SH-SY5Y (cell line): ENCODE measurements at regions not wholly inside any gene's neighbourhood (a gene's known extent, or its start where the extent isn't known, plus 50 kb on each side); places are given as distances from the start of the nearest gene placed in this dataset.

Experiments
- GATA2 ChIP-seq: IDR thresholded peaks from 2 replicates; pipeline ENCODE4 v1.6.1; 2011; ENCODE audit warnings: mild to moderate bottlenecking, low read depth, low read length
- GATA3 ChIP-seq: IDR thresholded peaks from 2 replicates; pipeline ENCODE4 v1.6.1; 2011; ENCODE audit warnings: low read depth, mild to moderate bottlenecking, low read length, moderate library complexity

GRCh38 chr4:96841801-96842200 is 1001.9 kb downstream of the PDHA2 start:
- no peak for TF ChIP-seq GATA3
- TF ChIP-seq GATA2: no peak

- TF ChIP-seq GATA3 (no peak), GATA2 (no peak)
Measured at GRCh38 chr4:96844858-96845490, 1005.1 kb downstream of the PDHA2 start.

- TF ChIP-seq GATA2: no peak
- no peak for TF ChIP-seq GATA3
Measured at GRCh38 chr4:96845819-96846218, 1005.9 kb downstream of the PDHA2 start.

GRCh38 chr4:96874657-96875056 is 1034.8 kb downstream of the PDHA2 start:
- no peak for TF ChIP-seq GATA2

GRCh38 chr4:96879527-96879926 is 1039.6 kb downstream of the PDHA2 start:
- TF ChIP-seq GATA3 (no peak), GATA2 (no peak)

- TF ChIP-seq GATA2: no peak
- no peak for TF ChIP-seq GATA3
Measured at GRCh38 chr4:96887857-96888256, 1048.0 kb downstream of the PDHA2 start.

- no peak for TF ChIP-seq GATA2
- TF ChIP-seq GATA3: no peak
Measured at GRCh38 chr4:96894621-96895020, 1054.7 kb downstream of the PDHA2 start.

- no peak for TF ChIP-seq GATA2
Measured at GRCh38 chr4:96895826-96896225, 1055.9 kb downstream of the PDHA2 start.

- TF ChIP-seq GATA2: no peak
Measured at GRCh38 chr4:96912716-96913115, 1072.8 kb downstream of the PDHA2 start.

GRCh38 chr4:96913441-96914080 is 1073.7 kb downstream of the PDHA2 start:
- TF ChIP-seq GATA3: peak; percentile 93
- peak; percentile 98 for TF ChIP-seq GATA2

- TF ChIP-seq GATA2 (no peak; the same call in 1 of the 2 replicates), GATA3 (no peak)
Measured at GRCh38 chr4:96916711-96917110, 1076.8 kb downstream of the PDHA2 start.

- TF ChIP-seq GATA2: no peak
- no peak for TF ChIP-seq GATA3
Measured at GRCh38 chr4:96936886-96937285, 1097.0 kb downstream of the PDHA2 start.

GRCh38 chr4:96946552-96946951 is 1106.7 kb downstream of the PDHA2 start:
- TF ChIP-seq GATA3: no peak
- no peak for TF ChIP-seq GATA2

GRCh38 chr4:96952610-96953009 is 1112.7 kb downstream of the PDHA2 start:
- no peak for TF ChIP-seq GATA2
- TF ChIP-seq GATA3: no peak

- TF ChIP-seq GATA3 (no peak), GATA2 (no peak)
Measured at GRCh38 chr4:96955226-96955625, 1115.3 kb downstream of the PDHA2 start.

- TF ChIP-seq GATA3: no peak
- no peak for TF ChIP-seq GATA2
Measured at GRCh38 chr4:96955691-96956090, 1115.8 kb downstream of the PDHA2 start.

GRCh38 chr4:96969455-96969854 is 1129.6 kb downstream of the PDHA2 start:
- no peak for TF ChIP-seq GATA3
- no peak for TF ChIP-seq GATA2
